Caki2 (cell line): ENCODE measurements at regions not wholly inside any gene's neighbourhood (a gene's known extent, or its start where the extent isn't known, plus 50 kb on each side); places are given as distances from the start of the nearest gene placed in this dataset.
"Not testable (repeated sequence)": the region's sequence is repeated elsewhere in the genome, so short reads cannot be mapped to it uniquely, and the experiment has no call there.

ENCODE experiments used
- DNase-seq: peaks from one replicate; pipeline ENCODE4 v3.0.0-alpha.2; 2015; ENCODE audit warnings: low read depth
- in situ Hi-C: cut with HindIII; loops from 2 replicates; pipeline ENCODE4 v1.10.0; 2016; ENCODE audit warnings: low sequenced_read_pairs, low pct_unique_long_range_greater_than_20kb, mixed read lengths

GRCh38 chr9:13032585-13032984 is 246.9 kb downstream of the MPDZ start:
- DNase-seq, result no peak
- in situ Hi-C loops, result no loop called here

GRCh38 chr9:13033959-13034693 is 245.4 kb downstream of the MPDZ start:
- DNase-seq, result peak; percentile 57
- in situ Hi-C loops, result no loop called here

- in situ Hi-C loops, result no loop called here
- DNase-seq, result no peak
Observed at GRCh38 chr9:13034694-13035002, 244.8 kb downstream of the MPDZ start.

GRCh38 chr9:13035822-13036221 is 243.7 kb downstream of the MPDZ start:
- in situ Hi-C loops, result no loop called here
- DNase-seq, result no peak

GRCh38 chr9:13037808-13038207 is 241.7 kb downstream of the MPDZ start:
- DNase-seq, in situ Hi-C loops: not testable (repeated sequence)

- DNase-seq, result no peak
- in situ Hi-C loops, result no loop called here
Observed at GRCh38 chr9:13047827-13048587, 231.5 kb downstream of the MPDZ start.

GRCh38 chr9:13049223-13049622 is 230.3 kb downstream of the MPDZ start:
- DNase-seq, result no peak
- in situ Hi-C loops, result no loop called here

GRCh38 chr9:13053504-13053903 is 226.0 kb downstream of the MPDZ start:
- no peak for DNase-seq
- in situ Hi-C loops, result no loop called here

- DNase-seq, result no peak
- in situ Hi-C loops, result no loop called here
Observed at GRCh38 chr9:13054389-13054788, 225.1 kb downstream of the MPDZ start.
